Mesothelial cell of epicardium (in vitro differentiated cells): ENCODE measurements at regions not wholly inside any gene's neighbourhood (a gene's known extent, or its start where the extent isn't known, plus 50 kb on each side); places are given as distances from the start of the nearest gene placed in this dataset.

Experiments
- DNase-seq, 2 experiments: peaks; one replicate each; pipeline ENCODE4 v3.0.0; 2021; ENCODE audit warnings: low spot score in 2 of 2; ENCODE audit not compliant: unreplicated experiment in 2 of 2
- H3K27ac Mint-ChIP-seq: 2 replicates; pipeline ENCODE4 v1.8.0; 2021; ENCODE audit warnings: mixed read lengths
- H3K27me3 Mint-ChIP-seq: 2 replicates; pipeline ENCODE4 v1.8.0; 2021; ENCODE audit warnings: low read depth, mixed read lengths
- H3K36me3 Mint-ChIP-seq: 2 replicates; pipeline ENCODE4 v1.8.0; 2021; ENCODE audit warnings: mixed read lengths
- H3K4me1 Mint-ChIP-seq: 2 replicates; pipeline ENCODE4 v1.8.0; 2021; ENCODE audit warnings: mixed read lengths
- H3K4me3 Mint-ChIP-seq: 2 replicates; pipeline ENCODE4 v1.8.0; 2021; ENCODE audit warnings: mild to moderate bottlenecking, moderate library complexity, mixed read lengths
- H3K9me3 Mint-ChIP-seq: 2 replicates; pipeline ENCODE4 v1.8.0; 2021; ENCODE audit warnings: mixed read lengths
- CTCF ChIP-seq: fragments of 200-600 bp; sonication (generic); IDR thresholded peaks from one replicate; pipeline ENCODE4 v1.5.0; 2021; ENCODE audit warnings: antibody characterized with exemption; ENCODE audit not compliant: unreplicated experiment

- no peak overlapping the region for H3K4me3 Mint-ChIP-seq
- no peak overlapping the region for H3K27ac Mint-ChIP-seq
- H3K9me3 Mint-ChIP-seq, result no peaks in the 10 kb centered on the region
- peaks cover 3% of the 10 kb centered on the region for H3K27me3 Mint-ChIP-seq
- H3K4me1 Mint-ChIP-seq, result no peaks in the 10 kb centered on the region
- no peaks in the 10 kb centered on the region for H3K36me3 Mint-ChIP-seq
- TF ChIP-seq CTCF, result no peak
- DNase-seq, result no peak
Observed at GRCh38 chr6:71733970-71734899, 152.1 kb upstream of the RIMS1 start.

- Mint-ChIP-seq H3K4me1 (no peaks in the 10 kb centered on the region), H3K36me3 (no peaks in the 10 kb centered on the region), H3K27me3 (peaks cover 3% of the 10 kb centered on the region), H3K9me3 (no peaks in the 10 kb centered on the region), H3K4me3 (no peak overlapping the region), H3K27ac (no peak overlapping the region)
- no peak for TF ChIP-seq CTCF
- DNase-seq, result no peak
Observed at GRCh38 chr6:71737953-71738352, 148.4 kb upstream of the RIMS1 start.

- no peaks in the 10 kb centered on the region for H3K27me3 Mint-ChIP-seq
- DNase-seq, result no peak
- no peak overlapping the region for H3K27ac Mint-ChIP-seq
- H3K9me3 Mint-ChIP-seq, result no peaks in the 10 kb centered on the region
- no peak overlapping the region for H3K4me3 Mint-ChIP-seq
- no peaks in the 10 kb centered on the region for H3K36me3 Mint-ChIP-seq
- no peaks in the 10 kb centered on the region for H3K4me1 Mint-ChIP-seq
- TF ChIP-seq CTCF, result no peak
Observed at GRCh38 chr6:71745525-71745924, 140.8 kb upstream of the RIMS1 start.

GRCh38 chr6:71766146-71766760 is 120.1 kb upstream of the RIMS1 start:
- H3K4me1 Mint-ChIP-seq, result no peaks in the 10 kb centered on the region
- no peak for TF ChIP-seq CTCF
- H3K27ac Mint-ChIP-seq, result no peak overlapping the region
- H3K4me3 Mint-ChIP-seq, result no peak overlapping the region
- no peak for DNase-seq
- no peaks in the 10 kb centered on the region for H3K36me3 Mint-ChIP-seq
- no peaks in the 10 kb centered on the region for H3K9me3 Mint-ChIP-seq
- H3K27me3 Mint-ChIP-seq, result no peaks in the 10 kb centered on the region

- no peak for DNase-seq
- TF ChIP-seq CTCF, result no peak
- no peaks in the 10 kb centered on the region for H3K9me3 Mint-ChIP-seq
- H3K27me3 Mint-ChIP-seq, result no peaks in the 10 kb centered on the region
- H3K4me1 Mint-ChIP-seq, result no peaks in the 10 kb centered on the region
- no peak overlapping the region for H3K4me3 Mint-ChIP-seq
- H3K27ac Mint-ChIP-seq, result no peak overlapping the region
- no peaks in the 10 kb centered on the region for H3K36me3 Mint-ChIP-seq
Observed at GRCh38 chr6:71766796-71767195, 119.6 kb upstream of the RIMS1 start.
